ENCODE measurements at regions not wholly inside any gene's neighbourhood (a gene's known extent, or its start where the extent isn't known, plus 50 kb on each side); places are given as distances from the start of the nearest gene placed in this dataset.

- TF ChIP-seq CTCF (IDR thresholded peaks at IDR 0.05) (no peak), POLR2A (IDR thresholded peaks at IDR 0.05) (no peak)
Observed at GRCh38 chr5:77864997-77865396, 88.9 kb upstream of the TBCA start.

Measured in vagina (tissue), 2 donors.